ENCODE measurements at regions not wholly inside any gene's neighbourhood (a gene's known extent, or its start where the extent isn't known, plus 50 kb on each side); places are given as distances from the start of the nearest gene placed in this dataset.

- Histone ChIP-seq H3K9ac (ENCODE audit: low read length in 2 of 2) (no peak overlapping the region), H3K4me1 (ENCODE audit: control insufficient read depth, insufficient read depth, low read length) (peaks cover 5% of the 10 kb centered on the region), H3K27me3 (ENCODE audit: control insufficient read depth in 1 of 2, insufficient read depth in 2 of 2, low read length in 2 of 2) (peaks cover 0 to 2% of the 10 kb centered on the region in 2 donors), H3K9me3 (ENCODE audit: control insufficient read depth in 2 of 2, low read length in 2 of 2) (no peaks in the 10 kb centered on the region), H3K27ac (ENCODE audit: low read length) (no peak overlapping the region), H3K36me3 (ENCODE audit: control insufficient read depth in 2 of 2, insufficient read depth in 2 of 2, low read length in 2 of 2) (no peaks in the 10 kb centered on the region), H3K4me3 (ENCODE audit: low read length in 2 of 2) (no peak overlapping the region)
These were observed 603.6 kb downstream of the QKI start for GRCh38 chr6:164018133-164018532.

GRCh38 chr6:164016056-164016455 is 601.5 kb downstream of the QKI start:
- peaks cover 0 to 2% of the 10 kb centered on the region in 2 donors for H3K27me3 ChIP-seq (ENCODE audit: control insufficient read depth in 1 of 2, insufficient read depth in 2 of 2, low read length in 2 of 2)
- H3K36me3 ChIP-seq (ENCODE audit: control insufficient read depth in 2 of 2, insufficient read depth in 2 of 2, low read length in 2 of 2): no peaks in the 10 kb centered on the region
- H3K9ac ChIP-seq (ENCODE audit: low read length in 2 of 2): no peak overlapping the region
- H3K9me3 ChIP-seq (ENCODE audit: control insufficient read depth in 2 of 2, low read length in 2 of 2): no peaks in the 10 kb centered on the region
- peaks cover 5% of the 10 kb centered on the region for H3K4me1 ChIP-seq (ENCODE audit: control insufficient read depth, insufficient read depth, low read length)
- H3K27ac ChIP-seq (ENCODE audit: low read length): no peak overlapping the region
- H3K4me3 ChIP-seq (ENCODE audit: low read length in 2 of 2): no peak overlapping the region

GRCh38 chr6:164015088-164015484 is 600.6 kb downstream of the QKI start:
- Histone ChIP-seq H3K27me3 (ENCODE audit: control insufficient read depth in 1 of 2, insufficient read depth in 2 of 2, low read length in 2 of 2) (no peaks in the 10 kb centered on the region), H3K36me3 (ENCODE audit: control insufficient read depth in 2 of 2, insufficient read depth in 2 of 2, low read length in 2 of 2) (no peaks in the 10 kb centered on the region), H3K4me3 (ENCODE audit: low read length in 2 of 2) (no peak overlapping the region), H3K4me1 (ENCODE audit: control insufficient read depth, insufficient read depth, low read length) (peaks cover 5% of the 10 kb centered on the region), H3K9ac (ENCODE audit: low read length in 2 of 2) (no peak overlapping the region), H3K9me3 (ENCODE audit: control insufficient read depth in 2 of 2, low read length in 2 of 2) (no peaks in the 10 kb centered on the region), H3K27ac (ENCODE audit: low read length) (no peak overlapping the region)

- Histone ChIP-seq H3K27me3 (ENCODE audit: control insufficient read depth in 1 of 2, insufficient read depth in 2 of 2, low read length in 2 of 2) (no peaks in the 10 kb centered on the region), H3K27ac (ENCODE audit: low read length) (no peak overlapping the region), H3K9ac (ENCODE audit: low read length in 2 of 2) (no peak overlapping the region), H3K4me1 (ENCODE audit: control insufficient read depth, insufficient read depth, low read length) (peaks cover 5% of the 10 kb centered on the region), H3K4me3 (ENCODE audit: low read length in 2 of 2) (no peak overlapping the region), H3K36me3 (ENCODE audit: control insufficient read depth in 2 of 2, insufficient read depth in 2 of 2, low read length in 2 of 2) (no peaks in the 10 kb centered on the region), H3K9me3 (ENCODE audit: control insufficient read depth in 2 of 2, low read length in 2 of 2) (no peaks in the 10 kb centered on the region)
These were observed 600.0 kb downstream of the QKI start for GRCh38 chr6:164014346-164015087.

- H3K36me3 ChIP-seq (ENCODE audit: control insufficient read depth in 2 of 2, insufficient read depth in 2 of 2, low read length in 2 of 2): no peaks in the 10 kb centered on the region
- no peaks in the 10 kb centered on the region for H3K27me3 ChIP-seq (ENCODE audit: control insufficient read depth in 1 of 2, insufficient read depth in 2 of 2, low read length in 2 of 2)
- no peak overlapping the region for H3K9ac ChIP-seq (ENCODE audit: low read length in 2 of 2)
- no peak overlapping the region for H3K4me3 ChIP-seq (ENCODE audit: low read length in 2 of 2)
- H3K27ac ChIP-seq (ENCODE audit: low read length): no peak overlapping the region
- H3K4me1 ChIP-seq (ENCODE audit: control insufficient read depth, insufficient read depth, low read length): peaks cover 5% of the 10 kb centered on the region
- H3K9me3 ChIP-seq (ENCODE audit: control insufficient read depth in 2 of 2, low read length in 2 of 2): no peaks in the 10 kb centered on the region
These were observed 599.1 kb downstream of the QKI start for GRCh38 chr6:164013480-164014208.

- H3K9ac ChIP-seq (ENCODE audit: low read length in 2 of 2): no peak overlapping the region
- H3K9me3 ChIP-seq (ENCODE audit: control insufficient read depth in 2 of 2, low read length in 2 of 2): no peaks in the 10 kb centered on the region
- no peaks in the 10 kb centered on the region for H3K36me3 ChIP-seq (ENCODE audit: control insufficient read depth in 2 of 2, insufficient read depth in 2 of 2, low read length in 2 of 2)
- H3K27ac ChIP-seq (ENCODE audit: low read length): no peak overlapping the region
- no peaks in the 10 kb centered on the region for H3K27me3 ChIP-seq (ENCODE audit: control insufficient read depth in 1 of 2, insufficient read depth in 2 of 2, low read length in 2 of 2)
- peaks cover 5% of the 10 kb centered on the region for H3K4me1 ChIP-seq (ENCODE audit: control insufficient read depth, insufficient read depth, low read length)
- H3K4me3 ChIP-seq (ENCODE audit: low read length in 2 of 2): no peak overlapping the region
These were observed 596.8 kb downstream of the QKI start for GRCh38 chr6:164011321-164011720.

- Histone ChIP-seq H3K4me3 (ENCODE audit: low read length in 2 of 2) (no peak overlapping the region), H3K9ac (ENCODE audit: low read length in 2 of 2) (no peak overlapping the region), H3K9me3 (ENCODE audit: control insufficient read depth in 2 of 2, low read length in 2 of 2) (no peaks in the 10 kb centered on the region), H3K27me3 (ENCODE audit: control insufficient read depth in 1 of 2, insufficient read depth in 2 of 2, low read length in 2 of 2) (no peaks in the 10 kb centered on the region), H3K36me3 (ENCODE audit: control insufficient read depth in 2 of 2, insufficient read depth in 2 of 2, low read length in 2 of 2) (no peaks in the 10 kb centered on the region), H3K4me1 (ENCODE audit: control insufficient read depth, insufficient read depth, low read length) (peaks cover 5% of the 10 kb centered on the region), H3K27ac (ENCODE audit: low read length) (no peak overlapping the region)
These were observed 596.1 kb downstream of the QKI start for GRCh38 chr6:164010441-164011103.

- no peak overlapping the region for H3K9ac ChIP-seq (ENCODE audit: low read length in 2 of 2)
- H3K27me3 ChIP-seq (ENCODE audit: control insufficient read depth in 1 of 2, insufficient read depth in 2 of 2, low read length in 2 of 2): no peaks in the 10 kb centered on the region
- no peaks in the 10 kb centered on the region for H3K9me3 ChIP-seq (ENCODE audit: control insufficient read depth in 2 of 2, low read length in 2 of 2)
- H3K4me1 ChIP-seq (ENCODE audit: control insufficient read depth, insufficient read depth, low read length): no peaks in the 10 kb centered on the region
- H3K27ac ChIP-seq (ENCODE audit: low read length): no peak overlapping the region
- no peak overlapping the region for H3K4me3 ChIP-seq (ENCODE audit: low read length in 2 of 2)
- H3K36me3 ChIP-seq (ENCODE audit: control insufficient read depth in 2 of 2, insufficient read depth in 2 of 2, low read length in 2 of 2): no peaks in the 10 kb centered on the region
These were observed 594.4 kb downstream of the QKI start for GRCh38 chr6:164008902-164009301.

GRCh38 chr6:164007881-164008280 is 593.4 kb downstream of the QKI start:
- H3K27ac ChIP-seq (ENCODE audit: low read length): no peak overlapping the region
- no peak overlapping the region for H3K9ac ChIP-seq (ENCODE audit: low read length in 2 of 2)
- H3K4me1 ChIP-seq (ENCODE audit: control insufficient read depth, insufficient read depth, low read length): no peaks in the 10 kb centered on the region

GRCh38 chr6:164006459-164006858 is 591.9 kb downstream of the QKI start:
- Histone ChIP-seq H3K9me3 (ENCODE audit: control insufficient read depth in 2 of 2, low read length in 2 of 2) (no peaks in the 10 kb centered on the region), H3K4me1 (ENCODE audit: control insufficient read depth, insufficient read depth, low read length) (peaks cover under 1% of the 10 kb centered on the region), H3K36me3 (ENCODE audit: control insufficient read depth in 2 of 2, insufficient read depth in 2 of 2, low read length in 2 of 2) (no peaks in the 10 kb centered on the region), H3K4me3 (ENCODE audit: low read length in 2 of 2) (no peak overlapping the region), H3K9ac (ENCODE audit: low read length in 2 of 2) (no peak overlapping the region), H3K27me3 (ENCODE audit: control insufficient read depth in 1 of 2, insufficient read depth in 2 of 2, low read length in 2 of 2) (no peaks in the 10 kb centered on the region), H3K27ac (ENCODE audit: low read length) (no peak overlapping the region)

More at GRCh38 chr6:164007881-164008280, 593.4 kb downstream of the QKI start:
- Histone ChIP-seq H3K4me3 (ENCODE audit: low read length in 2 of 2) (no peak overlapping the region), H3K9me3 (ENCODE audit: control insufficient read depth in 2 of 2, low read length in 2 of 2) (no peaks in the 10 kb centered on the region), H3K36me3 (ENCODE audit: control insufficient read depth in 2 of 2, insufficient read depth in 2 of 2, low read length in 2 of 2) (no peaks in the 10 kb centered on the region), H3K27me3 (ENCODE audit: control insufficient read depth in 1 of 2, insufficient read depth in 2 of 2, low read length in 2 of 2) (no peaks in the 10 kb centered on the region)

All from stomach smooth muscle (tissue), 2 donors.